Uterus (tissue), 3 donors: ENCODE measurements at regions not wholly inside any gene's neighbourhood (a gene's known extent, or its start where the extent isn't known, plus 50 kb on each side); places are given as distances from the start of the nearest gene placed in this dataset.

ENCODE experiments used
- DNase-seq, 2 donors: peaks; one replicate each; pipeline ENCODE4 v3.0.0-alpha.2; 2019 to 2020
- H3K27ac ChIP-seq, 2 donors: fragments of 200-600 bp; sonication (generic); 1 replicate in 1 of 2; 2 replicates in 1 of 2; pipeline ENCODE4 v1.5.1; 2016 to 2018
- H3K27me3 ChIP-seq, 2 donors: fragments of 200-600 bp; sonication (generic); one replicate each; pipeline ENCODE4 v1.5.1; 2018 to 2019; ENCODE audit warnings: control low read depth in 1 of 2
- H3K36me3 ChIP-seq, 2 donors: fragments of 200-600 bp; sonication (generic); one replicate each; pipeline ENCODE4 v1.5.1; 2019; ENCODE audit warnings: control low read depth in 1 of 2
- H3K4me1 ChIP-seq, 2 donors: fragments of 200-600 bp; sonication (generic); one replicate each; pipeline ENCODE4 v1.5.1; 2018 to 2019; ENCODE audit warnings: control low read depth in 1 of 2
- H3K4me3 ChIP-seq, 2 donors: fragments of 200-600 bp; sonication (generic); 1 replicate in 1 of 2; 2 replicates in 1 of 2; pipeline ENCODE4 v1.5.1; 2018 to 2019; ENCODE audit warnings: mild to moderate bottlenecking in 1 of 2
- H3K9me3 ChIP-seq, 2 donors: fragments of 200-600 bp; sonication (generic); one replicate each; pipeline ENCODE4 v1.5.1; 2019; ENCODE audit warnings: control low read depth in 1 of 2
- POLR2A ChIP-seq, 2 donors: fragments of 450-650 bp; IDR thresholded peaks; one replicate each; pipeline ENCODE4 v1.6.1; 2016; ENCODE audit warnings: antibody characterized with exemption in 2 of 2, mild to moderate bottlenecking in 1 of 2, moderate library complexity in 1 of 2
- intact Hi-C: fragments of 100-400 bp; cut with DNase I; formaldehyde crosslinking; loops from one replicate; pipeline ENCODE4 v1.15.1; 2023; ENCODE audit warnings: low total_unique reads
- TF ChIP-seq, protein P1 (sequence below), 4 experiments: fragments of 200-600 bp in 2 of 4; fragments of 450-650 bp in 2 of 4; sonication (generic) in 2 of 4; IDR thresholded peaks; one replicate each; pipeline ENCODE4 v1.5.1; 2016 to 2019; ENCODE audit warnings: antibody characterized with exemption in 4 of 4, mild to moderate bottlenecking in 2 of 4, moderate library complexity in 1 of 4
- donor health status: DM: yes; HTN: yes; CAD: no.

DNA sequence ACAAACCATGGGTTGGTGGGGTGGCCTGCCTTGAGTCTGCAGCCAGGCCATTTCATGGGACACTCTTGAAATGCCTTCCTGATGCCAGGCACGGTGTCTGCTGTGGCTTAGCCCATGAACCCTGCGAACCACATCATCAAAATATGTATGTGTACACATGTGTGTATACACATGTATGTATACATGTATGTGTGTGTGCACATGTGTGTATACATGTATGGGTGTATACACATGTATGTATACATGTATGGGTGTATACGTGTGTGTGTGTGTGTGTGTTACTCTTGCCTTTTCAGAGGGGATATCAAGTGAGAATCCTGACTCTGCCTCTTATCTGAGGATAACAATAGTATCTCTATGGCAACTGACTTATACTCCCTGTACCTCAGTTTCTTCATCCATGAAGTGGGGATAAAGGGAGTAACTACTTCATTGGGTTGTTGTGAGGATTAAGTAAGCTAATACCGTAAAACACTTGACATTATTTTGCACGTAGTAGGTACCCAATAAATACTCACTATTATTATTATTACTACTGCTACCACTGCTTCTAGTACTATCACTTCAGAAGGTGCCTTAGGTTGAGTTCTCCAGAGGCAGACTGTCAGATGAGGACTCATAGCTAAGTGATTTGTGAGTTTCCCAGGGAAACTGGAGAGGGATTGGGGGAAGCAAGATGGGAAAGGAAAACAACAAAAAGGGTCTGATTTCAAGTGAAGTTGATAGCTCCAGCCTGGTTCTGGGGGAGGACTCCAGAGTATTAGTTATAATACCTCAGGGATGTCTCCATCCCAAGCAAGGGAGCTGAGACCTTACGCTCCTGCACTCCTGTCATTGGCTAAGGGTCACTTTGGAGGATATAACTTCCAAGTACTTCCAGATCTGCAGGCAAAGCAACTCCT is 110.5 kb downstream of the VEGFA start:
- intact Hi-C loops, result no loop called here
- TF ChIP-seq, protein P1, sequence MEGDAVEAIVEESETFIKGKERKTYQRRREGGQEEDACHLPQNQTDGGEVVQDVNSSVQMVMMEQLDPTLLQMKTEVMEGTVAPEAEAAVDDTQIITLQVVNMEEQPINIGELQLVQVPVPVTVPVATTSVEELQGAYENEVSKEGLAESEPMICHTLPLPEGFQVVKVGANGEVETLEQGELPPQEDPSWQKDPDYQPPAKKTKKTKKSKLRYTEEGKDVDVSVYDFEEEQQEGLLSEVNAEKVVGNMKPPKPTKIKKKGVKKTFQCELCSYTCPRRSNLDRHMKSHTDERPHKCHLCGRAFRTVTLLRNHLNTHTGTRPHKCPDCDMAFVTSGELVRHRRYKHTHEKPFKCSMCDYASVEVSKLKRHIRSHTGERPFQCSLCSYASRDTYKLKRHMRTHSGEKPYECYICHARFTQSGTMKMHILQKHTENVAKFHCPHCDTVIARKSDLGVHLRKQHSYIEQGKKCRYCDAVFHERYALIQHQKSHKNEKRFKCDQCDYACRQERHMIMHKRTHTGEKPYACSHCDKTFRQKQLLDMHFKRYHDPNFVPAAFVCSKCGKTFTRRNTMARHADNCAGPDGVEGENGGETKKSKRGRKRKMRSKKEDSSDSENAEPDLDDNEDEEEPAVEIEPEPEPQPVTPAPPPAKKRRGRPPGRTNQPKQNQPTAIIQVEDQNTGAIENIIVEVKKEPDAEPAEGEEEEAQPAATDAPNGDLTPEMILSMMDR (IDR thresholded peaks at IDR 0.05), result no peak
- no peak for TF ChIP-seq POLR2A (IDR thresholded peaks at IDR 0.05)
- H3K36me3 ChIP-seq, result no peaks in the 10 kb centered on the region
- H3K27ac ChIP-seq, result no peak overlapping the region
- DNase-seq, result no peak
- no peak overlapping the region for H3K4me3 ChIP-seq
- H3K9me3 ChIP-seq, result no peaks in the 10 kb centered on the region
- peaks cover 0 to 8% of the 10 kb centered on the region in 2 donors for H3K4me1 ChIP-seq
- no peaks in the 10 kb centered on the region for H3K27me3 ChIP-seq

- Histone ChIP-seq H3K4me3 (no peak overlapping the region), H3K36me3 (no peaks in the 10 kb centered on the region), H3K9me3 (no peaks in the 10 kb centered on the region), H3K27me3 (no peaks in the 10 kb centered on the region), H3K4me1 (peaks cover 0 to 8% of the 10 kb centered on the region in 2 donors), H3K27ac (no peak overlapping the region)
- intact Hi-C loops, result no loop called here
- DNase-seq, result no peak
- no peak for TF ChIP-seq POLR2A (IDR thresholded peaks at IDR 0.05)
- TF ChIP-seq, protein P1 (IDR thresholded peaks at IDR 0.05), result no peak
Measured at GRCh38 chr6:43879722-43880121, 109.7 kb downstream of the VEGFA start.

GRCh38 chr6:43878823-43879495 is 108.9 kb downstream of the VEGFA start:
- no peak for TF ChIP-seq POLR2A (IDR thresholded peaks at IDR 0.05)
- TF ChIP-seq, protein P1 (IDR thresholded peaks at IDR 0.05), result no peak
- no peaks in the 10 kb centered on the region for H3K9me3 ChIP-seq
- peak; percentile 53 to 59 for DNase-seq
- intact Hi-C loops, result no loop called here
- H3K27me3 ChIP-seq, result no peaks in the 10 kb centered on the region
- peak overlapping the region in 1 of 2 donors; percentile 11 for H3K27ac ChIP-seq
- H3K36me3 ChIP-seq, result no peaks in the 10 kb centered on the region
- H3K4me3 ChIP-seq, result no peak overlapping the region
- peaks cover 0 to 8% of the 10 kb centered on the region in 2 donors for H3K4me1 ChIP-seq

GRCh38 chr6:43878127-43878634 is 108.2 kb downstream of the VEGFA start:
- Histone ChIP-seq H3K36me3 (no peaks in the 10 kb centered on the region), H3K27ac (no peak overlapping the region), H3K9me3 (no peaks in the 10 kb centered on the region), H3K4me1 (peaks cover 0 to 8% of the 10 kb centered on the region in 2 donors), H3K27me3 (no peaks in the 10 kb centered on the region), H3K4me3 (no peak overlapping the region)
- no peak for DNase-seq
- TF ChIP-seq, protein P1 (IDR thresholded peaks at IDR 0.05), result no peak
- TF ChIP-seq POLR2A (IDR thresholded peaks at IDR 0.05), result no peak
- intact Hi-C loops, result no loop called here
